ENCODE measurements at regions not wholly inside any gene's neighbourhood (a gene's known extent, or its start where the extent isn't known, plus 50 kb on each side); places are given as distances from the start of the nearest gene placed in this dataset.

DNA sequence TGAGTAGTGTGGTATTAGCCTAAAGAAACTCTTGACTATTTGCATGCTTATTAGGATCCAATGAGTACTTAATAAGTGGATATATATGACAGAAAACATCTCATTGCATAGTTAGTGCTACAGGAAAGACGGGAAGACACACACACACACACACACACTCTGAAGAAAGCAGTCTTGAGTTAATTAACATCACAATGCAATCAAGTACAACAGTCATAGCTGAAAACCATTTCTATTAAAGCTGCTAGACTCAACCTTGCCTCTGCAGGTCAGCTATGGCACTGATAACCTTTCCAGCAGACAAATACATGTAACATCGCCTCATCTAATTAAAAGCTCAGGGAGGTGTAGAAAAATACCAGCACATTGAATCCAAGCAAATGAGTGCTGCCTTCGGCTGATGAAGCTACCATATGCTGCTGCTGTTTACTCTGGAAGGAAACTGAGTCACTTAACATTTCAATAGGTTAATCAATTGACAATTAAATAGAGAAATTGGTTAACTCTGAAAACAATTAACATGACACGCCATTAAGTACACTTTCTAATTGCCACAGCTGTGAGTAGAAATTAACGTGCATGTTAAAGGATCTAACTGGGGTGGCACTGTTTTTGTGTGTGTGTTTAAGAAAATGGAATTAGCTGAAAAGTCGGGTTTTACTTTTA lies 93.2 kb upstream of the OTX2 start:
- TF ChIP-seq EP300 (IDR thresholded peaks at IDR 0.05) (no peak), POLR2A (IDR thresholded peaks at IDR 0.05) (no peak), POLR2AphosphoS5 (IDR thresholded peaks at IDR 0.05) (no peak)
- TF ChIP-seq, protein P1, sequence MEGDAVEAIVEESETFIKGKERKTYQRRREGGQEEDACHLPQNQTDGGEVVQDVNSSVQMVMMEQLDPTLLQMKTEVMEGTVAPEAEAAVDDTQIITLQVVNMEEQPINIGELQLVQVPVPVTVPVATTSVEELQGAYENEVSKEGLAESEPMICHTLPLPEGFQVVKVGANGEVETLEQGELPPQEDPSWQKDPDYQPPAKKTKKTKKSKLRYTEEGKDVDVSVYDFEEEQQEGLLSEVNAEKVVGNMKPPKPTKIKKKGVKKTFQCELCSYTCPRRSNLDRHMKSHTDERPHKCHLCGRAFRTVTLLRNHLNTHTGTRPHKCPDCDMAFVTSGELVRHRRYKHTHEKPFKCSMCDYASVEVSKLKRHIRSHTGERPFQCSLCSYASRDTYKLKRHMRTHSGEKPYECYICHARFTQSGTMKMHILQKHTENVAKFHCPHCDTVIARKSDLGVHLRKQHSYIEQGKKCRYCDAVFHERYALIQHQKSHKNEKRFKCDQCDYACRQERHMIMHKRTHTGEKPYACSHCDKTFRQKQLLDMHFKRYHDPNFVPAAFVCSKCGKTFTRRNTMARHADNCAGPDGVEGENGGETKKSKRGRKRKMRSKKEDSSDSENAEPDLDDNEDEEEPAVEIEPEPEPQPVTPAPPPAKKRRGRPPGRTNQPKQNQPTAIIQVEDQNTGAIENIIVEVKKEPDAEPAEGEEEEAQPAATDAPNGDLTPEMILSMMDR (IDR thresholded peaks at IDR 0.05) = no peak
- no peaks in the 10 kb centered on the region for H3K36me3 ChIP-seq
- H3K4me1 ChIP-seq = no peaks in the 10 kb centered on the region
- H3K27me3 ChIP-seq = no peaks in the 10 kb centered on the region
- no peak overlapping the region for H3K4me3 ChIP-seq
- no peak for DNase-seq (ENCODE audit: low spot score in 2 of 2)
- no peak overlapping the region for H3K27ac ChIP-seq
- no peaks in the 10 kb centered on the region for H3K9me3 ChIP-seq
- 51% methylated on average over 6 of the region's 6 CpGs for WGBS

DNA sequence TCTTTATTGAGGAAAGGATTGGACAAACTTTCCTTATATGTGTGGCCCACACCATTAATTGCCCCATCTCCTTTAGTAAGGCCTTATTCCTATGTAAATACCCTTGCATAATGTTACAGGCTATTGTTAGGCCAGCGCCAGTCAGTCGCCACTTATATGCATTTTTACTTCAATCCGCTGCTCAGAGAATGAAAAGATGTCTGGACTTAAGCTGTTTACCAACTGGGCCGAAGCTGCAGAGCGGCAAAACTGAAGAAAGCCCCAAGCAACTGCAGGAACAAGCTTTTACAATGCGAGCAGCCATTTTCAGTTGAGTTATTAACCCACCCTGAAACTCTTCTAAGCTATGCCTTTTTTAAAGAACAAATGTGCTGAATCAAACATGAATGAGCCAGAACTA lies 92.1 kb upstream of the OTX2 start:
- Histone ChIP-seq H3K27ac (no peak overlapping the region), H3K4me3 (no peak overlapping the region), H3K4me1 (no peaks in the 10 kb centered on the region), H3K9me3 (no peaks in the 10 kb centered on the region), H3K27me3 (no peaks in the 10 kb centered on the region), H3K36me3 (no peaks in the 10 kb centered on the region)
- no peak for DNase-seq (ENCODE audit: low spot score in 2 of 2)
- TF ChIP-seq EP300 (IDR thresholded peaks at IDR 0.05) (no peak), POLR2A (IDR thresholded peaks at IDR 0.05) (no peak), POLR2AphosphoS5 (IDR thresholded peaks at IDR 0.05) (no peak)
- TF ChIP-seq, protein P1 (IDR thresholded peaks at IDR 0.05) = no peak
- 76% methylated on average over 6 of the region's 6 CpGs for WGBS

- no peak overlapping the region for H3K4me3 ChIP-seq
- no peaks in the 10 kb centered on the region for H3K36me3 ChIP-seq
- H3K9me3 ChIP-seq = no peaks in the 10 kb centered on the region
- H3K27me3 ChIP-seq = no peaks in the 10 kb centered on the region
- H3K27ac ChIP-seq = no peak overlapping the region
- DNase-seq (ENCODE audit: low spot score in 2 of 2) = no peak
- H3K4me1 ChIP-seq = no peaks in the 10 kb centered on the region
- WGBS = 65% methylated on average over 6 of the region's 6 CpGs
- TF ChIP-seq POLR2AphosphoS5 (IDR thresholded peaks at IDR 0.05) (no peak), EP300 (IDR thresholded peaks at IDR 0.05) (no peak), POLR2A (IDR thresholded peaks at IDR 0.05) (no peak)
- TF ChIP-seq, protein P1 (IDR thresholded peaks at IDR 0.05) = no peak
Observed at GRCh38 chr14:56900726-56901125, 90.4 kb upstream of the OTX2 start.

DNA sequence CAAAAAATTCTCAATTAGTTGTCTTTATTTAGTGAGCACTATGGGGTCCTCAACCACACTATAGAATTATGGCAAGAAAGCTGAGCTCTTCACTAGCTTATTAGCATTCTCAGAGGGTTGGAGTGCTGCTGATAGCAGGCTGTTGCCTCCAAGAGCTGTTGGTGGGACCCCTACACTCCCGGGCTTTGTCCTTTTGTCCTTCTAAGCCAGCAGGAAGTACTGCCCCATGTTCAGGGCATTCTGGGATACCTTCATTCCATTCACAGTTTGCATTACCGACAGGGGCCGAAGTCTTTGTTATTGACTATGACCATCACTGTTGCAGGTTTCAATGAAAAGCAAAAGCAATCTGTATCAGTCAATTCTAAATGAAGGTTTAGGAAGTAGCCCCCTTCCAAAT lies 89.5 kb upstream of the OTX2 start:
- no peaks in the 10 kb centered on the region for H3K9me3 ChIP-seq
- H3K36me3 ChIP-seq = no peaks in the 10 kb centered on the region
- TF ChIP-seq, protein P1 (IDR thresholded peaks at IDR 0.05) = no peak
- TF ChIP-seq POLR2AphosphoS5 (IDR thresholded peaks at IDR 0.05) (no peak), EP300 (IDR thresholded peaks at IDR 0.05) (no peak), POLR2A (IDR thresholded peaks at IDR 0.05) (no peak)
- no peak overlapping the region for H3K27ac ChIP-seq
- peaks cover 3% of the 10 kb centered on the region for H3K27me3 ChIP-seq
- DNase-seq (ENCODE audit: low spot score in 2 of 2) = no peak
- H3K4me1 ChIP-seq = no peaks in the 10 kb centered on the region
- H3K4me3 ChIP-seq = no peak overlapping the region
- 56% methylated on average over 3 of the region's 3 CpGs for WGBS

GRCh38 chr14:56896922-56897321 lies 86.6 kb upstream of the OTX2 start:
- Histone ChIP-seq H3K4me1 (no peaks in the 10 kb centered on the region), H3K36me3 (no peaks in the 10 kb centered on the region), H3K27me3 (peaks cover 9% of the 10 kb centered on the region), H3K4me3 (no peak overlapping the region), H3K9me3 (no peaks in the 10 kb centered on the region), H3K27ac (no peak overlapping the region)
- WGBS = 14% methylated on average over 6 of the region's 6 CpGs
- DNase-seq (ENCODE audit: low spot score in 2 of 2) = no peak
- TF ChIP-seq POLR2AphosphoS5 (IDR thresholded peaks at IDR 0.05) (no peak), POLR2A (IDR thresholded peaks at IDR 0.05) (no peak), EP300 (IDR thresholded peaks at IDR 0.05) (no peak)
- TF ChIP-seq, protein P1 (IDR thresholded peaks at IDR 0.05) = no peak

Measured in suprapubic skin (tissue), 4 donors.